ENCODE measurements at regions not wholly inside any gene's neighbourhood (a gene's known extent, or its start where the extent isn't known, plus 50 kb on each side); places are given as distances from the start of the nearest gene placed in this dataset.

- no peak overlapping the region for H3K27ac ChIP-seq
- DNase-seq: no peak
These were observed 83.6 kb upstream of the PCSK1 start for GRCh38 chr5:96516631-96517071.

GRCh38 chr5:96517295-96517694 is 84.2 kb upstream of the PCSK1 start:
- DNase-seq (no peak), ATAC-seq (no peak)
- Histone ChIP-seq H3K27ac (no peak overlapping the region), H3K4me1 (no peaks in the 10 kb centered on the region), H3K27me3 (no peaks in the 10 kb centered on the region), H3K9me3 (no peaks in the 10 kb centered on the region), H3K4me3 (no peak overlapping the region), H3K36me3 (no peaks in the 10 kb centered on the region)
- intact Hi-C loops (cut with DNase I; ENCODE audit: low total_unique reads): no loop called here
- in situ Hi-C loops (cut with MboI; ENCODE audit: low sequenced_read_pairs in 4 of 4): no loop called here
- TF ChIP-seq POLR2A (IDR thresholded peaks at IDR 0.05) (no peak), CTCF (IDR thresholded peaks at IDR 0.05 in 4 of 5, conservative IDR thresholded peaks at IDR 0.05 in 1 of 5) (no peak)

More at GRCh38 chr5:96516631-96517071, 83.6 kb upstream of the PCSK1 start:
- no peaks in the 10 kb centered on the region for H3K36me3 ChIP-seq
- H3K9me3 ChIP-seq: no peaks in the 10 kb centered on the region
- no peak for TF ChIP-seq POLR2A (IDR thresholded peaks at IDR 0.05)
- no peak for TF ChIP-seq CTCF (IDR thresholded peaks at IDR 0.05 in 4 of 5, conservative IDR thresholded peaks at IDR 0.05 in 1 of 5)
- no peaks in the 10 kb centered on the region for H3K27me3 ChIP-seq
- H3K4me3 ChIP-seq: no peak overlapping the region
- no peak for ATAC-seq
- H3K4me1 ChIP-seq: no peaks in the 10 kb centered on the region
- in situ Hi-C loops (cut with MboI; ENCODE audit: low sequenced_read_pairs in 4 of 4): no loop called here
- intact Hi-C loops (cut with DNase I; ENCODE audit: low total_unique reads): no loop called here

- in situ Hi-C loops (cut with MboI; ENCODE audit: low sequenced_read_pairs in 4 of 4): no loop called here
- no peaks in the 10 kb centered on the region for H3K9me3 ChIP-seq
- DNase-seq: no peak
These were observed 87.3 kb upstream of the PCSK1 start for GRCh38 chr5:96520345-96520744.

GRCh38 chr5:96522635-96523355 is 89.7 kb upstream of the PCSK1 start:
- ATAC-seq (no peak), DNase-seq (no peak)
- H3K9me3 ChIP-seq: no peaks in the 10 kb centered on the region
- intact Hi-C loops (cut with DNase I; ENCODE audit: low total_unique reads): no loop called here
- no peaks in the 10 kb centered on the region for H3K27me3 ChIP-seq
- H3K4me1 ChIP-seq: no peaks in the 10 kb centered on the region
- TF ChIP-seq POLR2A (IDR thresholded peaks at IDR 0.05) (no peak), CTCF (IDR thresholded peaks at IDR 0.05 in 4 of 5, conservative IDR thresholded peaks at IDR 0.05 in 1 of 5) (no peak)
- H3K36me3 ChIP-seq: no peaks in the 10 kb centered on the region
- H3K27ac ChIP-seq: no peak overlapping the region
- in situ Hi-C loops (cut with MboI; ENCODE audit: low sequenced_read_pairs in 4 of 4): no loop called here
- H3K4me3 ChIP-seq: no peak overlapping the region

More at GRCh38 chr5:96520345-96520744, 87.3 kb upstream of the PCSK1 start:
- Histone ChIP-seq H3K27me3 (no peaks in the 10 kb centered on the region), H3K36me3 (no peaks in the 10 kb centered on the region), H3K4me3 (no peak overlapping the region), H3K4me1 (no peaks in the 10 kb centered on the region), H3K27ac (no peak overlapping the region)
- intact Hi-C loops (cut with DNase I; ENCODE audit: low total_unique reads): no loop called here
- no peak for TF ChIP-seq POLR2A (IDR thresholded peaks at IDR 0.05)
- TF ChIP-seq CTCF (IDR thresholded peaks at IDR 0.05 in 4 of 5, conservative IDR thresholded peaks at IDR 0.05 in 1 of 5): no peak
- no peak for ATAC-seq

Measured in gastrocnemius medialis (tissue), 4 donors.